GM11168 (cell line): ENCODE measurements at regions not wholly inside any gene's neighbourhood (a gene's known extent, or its start where the extent isn't known, plus 50 kb on each side); places are given as distances from the start of the nearest gene placed in this dataset.

Experiments used
- in situ Hi-C: fragments of 300-500 bp; cut with MboI; formaldehyde crosslinking; loops from one replicate; pipeline ENCODE4 v1.12.0; 2022; ENCODE audit warnings: low sequenced_read_pairs; ENCODE audit not compliant: unreplicated experiment

DNA sequence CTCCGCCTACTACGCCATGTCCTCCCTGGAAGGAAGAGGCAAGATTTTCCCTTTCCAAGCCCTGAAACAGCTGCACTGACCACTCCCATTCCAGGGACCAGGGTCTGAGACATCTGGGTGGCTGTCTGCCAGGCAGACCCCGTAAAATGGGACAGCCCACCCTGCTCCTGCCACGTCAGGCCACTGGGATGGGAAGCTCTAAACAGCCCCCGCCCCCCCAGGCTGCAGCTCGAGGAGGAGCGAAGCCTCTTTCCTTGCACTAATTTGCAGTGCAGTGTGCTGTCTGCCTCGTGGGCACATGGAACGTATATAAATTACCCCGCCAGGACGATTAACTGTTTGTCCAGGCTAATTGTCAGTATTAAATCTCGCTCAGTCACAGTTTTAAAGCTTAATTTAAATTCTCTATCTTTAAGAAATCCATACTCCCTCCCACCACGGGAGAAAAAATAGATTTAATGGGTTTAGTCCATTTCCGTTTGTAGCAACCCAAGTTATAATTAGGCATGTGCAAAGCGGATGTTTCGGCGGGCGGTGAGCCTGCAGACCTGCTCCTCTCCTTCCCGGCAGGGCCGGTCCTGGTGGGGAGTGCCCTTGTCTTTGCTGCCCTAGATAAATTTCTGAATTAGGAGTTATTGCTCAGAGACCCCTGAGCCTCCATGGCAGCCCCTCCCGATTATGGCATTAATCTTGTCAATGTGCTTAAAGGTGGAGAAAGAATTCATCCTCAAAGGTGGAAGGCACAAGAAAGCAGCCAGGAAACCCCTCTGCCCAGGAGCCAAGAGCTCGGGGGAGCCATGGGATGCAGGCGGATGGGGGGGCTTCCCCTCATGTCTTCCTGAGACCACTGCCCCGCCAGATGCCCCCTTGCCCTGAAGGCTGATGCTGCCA lies 268.0 kb upstream of the TNRC6C start:
- in situ Hi-C loops: no loop called here

DNA sequence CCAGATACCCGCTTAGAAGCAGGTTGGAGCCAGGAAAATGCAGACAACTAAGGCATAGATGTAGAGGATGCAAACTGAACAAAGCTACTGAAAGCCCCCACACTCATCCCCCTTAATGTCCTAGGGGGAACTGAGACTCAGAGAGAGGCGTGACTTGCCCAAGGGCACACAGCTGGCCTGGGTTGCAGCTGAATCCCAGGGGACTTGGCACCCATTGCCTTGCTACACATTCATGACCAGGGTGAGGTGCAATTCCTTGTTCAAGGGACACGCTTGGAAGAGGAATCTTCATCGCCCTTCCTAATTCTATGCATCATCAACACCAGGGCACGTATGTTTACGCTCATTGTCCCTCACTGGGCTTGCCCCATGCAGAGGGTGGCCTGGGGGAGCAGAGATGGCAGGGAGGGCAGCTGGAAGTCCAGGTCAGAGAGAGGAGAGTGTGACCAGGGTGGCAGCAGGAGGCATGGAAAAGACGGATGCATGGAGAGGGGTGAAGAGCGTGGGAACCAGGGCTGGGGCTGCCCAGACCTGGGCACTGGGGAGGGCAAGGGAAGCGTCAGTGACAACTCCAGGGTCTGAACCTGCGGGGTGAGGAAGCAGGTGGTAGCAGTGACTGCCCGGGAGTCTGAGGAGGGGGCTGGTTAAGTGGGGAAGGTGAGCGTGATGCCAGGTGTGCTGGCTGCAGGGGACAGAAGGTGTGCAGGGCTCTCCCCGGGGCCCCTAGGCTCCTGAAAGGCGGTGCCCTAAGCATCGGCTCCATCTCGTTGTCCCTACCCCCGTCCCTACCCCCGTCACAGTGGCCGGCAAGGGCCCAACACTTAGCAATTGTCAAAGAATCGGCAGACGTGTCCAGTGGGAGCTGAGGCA lies 267.1 kb upstream of the TNRC6C start:
- in situ Hi-C loops: no loop called here

DNA sequence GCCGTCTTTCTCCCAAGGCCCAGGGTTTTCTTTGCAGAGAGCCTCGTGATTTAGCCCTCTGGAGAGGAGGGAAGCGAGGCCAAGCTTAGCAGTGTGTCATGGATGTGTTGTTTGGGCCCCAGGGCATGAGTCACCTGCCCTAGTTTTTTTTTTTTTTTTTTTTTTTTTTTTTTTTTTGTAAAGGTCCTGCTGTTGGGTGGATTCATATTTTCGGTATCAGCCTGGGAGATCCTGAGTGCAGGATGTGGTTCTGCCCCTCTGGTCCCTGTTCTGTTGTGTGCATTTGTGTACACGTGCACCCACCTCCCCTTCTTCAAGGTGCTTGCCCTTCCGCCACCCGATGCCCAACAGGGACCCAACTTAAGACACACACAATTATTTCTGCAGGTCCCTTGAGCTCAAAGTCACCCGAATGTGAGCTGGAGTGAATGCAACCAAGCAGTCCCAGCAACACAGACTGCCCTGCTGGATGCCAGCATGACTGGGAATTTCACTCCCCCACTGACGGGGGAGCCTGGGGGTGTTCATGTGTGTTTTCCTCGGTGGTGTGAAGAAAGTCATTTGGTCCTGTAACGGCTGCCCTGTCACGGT lies 265.8 kb upstream of the TNRC6C start:
- in situ Hi-C loops: no loop called here

DNA sequence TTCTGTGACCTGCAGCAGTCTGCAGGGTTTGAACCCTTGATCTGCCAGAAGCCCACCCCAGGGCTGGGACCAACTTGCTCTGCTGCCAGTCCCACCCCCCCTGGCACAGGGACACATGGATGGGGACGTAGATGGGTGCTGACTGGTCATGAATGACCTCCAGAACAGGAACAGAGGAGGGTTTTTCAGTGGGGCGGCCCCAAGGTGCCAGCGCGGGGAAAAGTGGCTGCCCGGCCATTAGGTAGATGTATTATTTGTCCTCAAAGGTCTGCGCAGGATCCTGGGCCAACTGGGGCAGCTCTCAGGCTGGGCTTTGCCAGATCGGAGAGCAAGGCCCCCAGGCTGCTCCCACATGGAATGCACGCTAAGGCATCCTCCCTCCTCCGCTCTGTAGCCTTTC lies 265.2 kb upstream of the TNRC6C start:
- in situ Hi-C loops: no loop called here

DNA sequence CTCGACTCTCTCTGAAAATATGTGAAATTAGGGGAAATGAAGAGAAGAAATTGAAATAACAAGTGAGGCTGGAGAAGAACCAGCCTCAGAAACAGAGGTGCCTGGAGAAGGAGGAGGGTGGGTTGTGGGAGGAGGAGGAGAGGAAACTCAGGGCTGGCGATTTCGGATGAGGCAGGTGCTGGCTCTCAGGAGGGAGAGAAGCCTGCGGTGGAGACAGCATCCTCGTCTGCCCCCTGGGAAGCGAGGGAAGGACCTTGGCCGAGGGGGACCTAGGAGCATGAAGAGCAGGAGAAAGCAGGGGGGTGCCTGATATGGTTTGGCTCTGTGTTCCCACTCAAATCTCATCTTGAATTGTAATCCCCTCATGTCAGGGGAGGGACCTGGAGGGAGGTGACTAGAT lies 264.7 kb upstream of the TNRC6C start:
- in situ Hi-C loops: no loop called here

DNA sequence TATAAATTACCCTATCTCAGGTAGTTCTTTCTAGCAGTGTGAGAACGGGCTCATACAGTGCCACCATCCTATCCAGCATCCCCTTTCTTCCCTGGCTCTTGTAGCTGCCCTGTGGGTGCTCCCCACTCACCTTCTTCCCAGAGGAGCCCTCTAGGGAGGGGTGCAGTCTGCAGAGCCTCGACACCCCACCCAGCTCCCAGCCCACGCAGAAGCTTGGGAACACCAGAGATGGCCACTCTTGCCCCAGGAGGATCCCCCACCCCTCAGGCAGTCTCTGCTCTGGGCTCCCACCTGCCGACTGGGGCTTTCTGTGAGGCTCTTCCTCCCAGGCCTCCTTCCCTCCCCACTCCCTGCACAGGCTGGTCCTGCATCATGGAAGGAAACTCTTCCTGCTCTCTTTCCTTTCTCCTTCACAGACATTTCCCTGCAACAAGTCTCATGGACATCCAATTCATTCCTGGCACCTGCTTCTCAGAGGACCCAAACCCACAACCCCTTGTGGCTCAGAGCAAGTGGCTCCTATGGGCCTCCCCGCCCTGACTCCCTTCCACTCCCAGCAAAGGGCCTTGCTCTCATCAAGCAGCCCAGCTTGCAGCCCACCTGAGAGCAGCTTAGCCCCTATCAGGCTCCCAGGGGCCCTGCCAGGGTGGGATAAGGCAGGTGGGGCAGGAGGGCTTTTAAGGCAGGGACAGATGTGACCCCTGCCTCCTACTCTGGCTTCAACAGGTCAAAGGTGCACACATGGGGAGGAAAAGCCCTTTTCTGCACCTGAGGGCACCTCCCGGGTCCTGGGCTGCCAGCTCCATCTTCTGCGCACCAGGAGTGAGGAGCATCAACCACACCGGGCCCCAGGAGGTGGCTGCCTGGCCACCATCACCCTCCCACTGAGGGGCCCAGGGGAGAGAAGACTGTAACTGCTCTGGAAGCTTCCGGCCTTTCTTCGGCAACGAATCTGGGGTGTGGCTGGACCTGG lies 263.8 kb upstream of the TNRC6C start:
- in situ Hi-C loops: no loop called here

DNA sequence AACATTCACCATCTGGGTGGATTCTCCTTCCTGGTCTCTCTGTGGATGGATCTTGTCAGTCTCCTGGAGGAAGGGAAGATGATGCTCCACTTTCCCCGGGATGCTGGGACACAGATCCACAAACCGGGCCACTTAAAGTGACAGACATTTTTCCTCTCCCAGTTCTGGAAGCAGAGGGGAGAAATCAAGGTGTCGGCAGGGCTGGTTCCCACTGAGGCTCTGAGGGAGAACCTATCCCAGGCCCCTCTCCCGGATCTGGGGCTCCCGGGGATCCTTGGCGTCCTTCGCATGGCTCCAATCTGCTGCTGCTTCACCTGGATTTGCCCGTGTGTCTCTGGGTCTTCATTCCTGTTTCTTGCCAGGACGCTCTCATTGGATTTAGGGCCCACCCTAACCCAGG lies 263.1 kb upstream of the TNRC6C start:
- in situ Hi-C loops: no loop called here

DNA sequence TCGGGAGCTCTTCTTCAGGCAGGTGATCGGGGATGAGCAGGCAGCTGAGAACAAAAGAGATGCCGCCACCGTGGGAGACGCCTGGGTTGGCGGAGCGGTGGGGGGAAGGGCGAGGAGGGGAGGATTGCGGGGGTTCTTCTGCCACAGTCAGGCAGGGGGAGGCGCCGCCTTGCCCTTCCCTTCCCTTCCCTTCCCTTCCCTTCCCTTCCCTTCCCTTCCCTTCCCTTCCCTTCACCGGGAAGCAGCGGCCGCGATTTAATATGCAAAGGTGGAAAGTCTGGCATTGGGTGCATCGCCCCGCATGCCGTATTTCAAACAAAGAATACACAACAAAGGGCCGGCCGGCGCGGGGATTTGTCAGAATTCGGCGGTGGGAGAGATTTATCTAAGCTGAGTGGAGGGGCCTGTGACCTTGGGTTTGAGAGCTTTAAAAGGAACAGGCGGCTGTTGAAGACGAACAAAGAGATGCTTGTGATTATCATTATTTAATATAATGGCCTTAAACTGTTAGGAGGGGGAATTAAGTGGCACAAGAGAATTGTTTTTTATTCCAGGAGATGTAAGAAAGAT lies 262.3 kb upstream of the TNRC6C start:
- in situ Hi-C loops: no loop called here

DNA sequence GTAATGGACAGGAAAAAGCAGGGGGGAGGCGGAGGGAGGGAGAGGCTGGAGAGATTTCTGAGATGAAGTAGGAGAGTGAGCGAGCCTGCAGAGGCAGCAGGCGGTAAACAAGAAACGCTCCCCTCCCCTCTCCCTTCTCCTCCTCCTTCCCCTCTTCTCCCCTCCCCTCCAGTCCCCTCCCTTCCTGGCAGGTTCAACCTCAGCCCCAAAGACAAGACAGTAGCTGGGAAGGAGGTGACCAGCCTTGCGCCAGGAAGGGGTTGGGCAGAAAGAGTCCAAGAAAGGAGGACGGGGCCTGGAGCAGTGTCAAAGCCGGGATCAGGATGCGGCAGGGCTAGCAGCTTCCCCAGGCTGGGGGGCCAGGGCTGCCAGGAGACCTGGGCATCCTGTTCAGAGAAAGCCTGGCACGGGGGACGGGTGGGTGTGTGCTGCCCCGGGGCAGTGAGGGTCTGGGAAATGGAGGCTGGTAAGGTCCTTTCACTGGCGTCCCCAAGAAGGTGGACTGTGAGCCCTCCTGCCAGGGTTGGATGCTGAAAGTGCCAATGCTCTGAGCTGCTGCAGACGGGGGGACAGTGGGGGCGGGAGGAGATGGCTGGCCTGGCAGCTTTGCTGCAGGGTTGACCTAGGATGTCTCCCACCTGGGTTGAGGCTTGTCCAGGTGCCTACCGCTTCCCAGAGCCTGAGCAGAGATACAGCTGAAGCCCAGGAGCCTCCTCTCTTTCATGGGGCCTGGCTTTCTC lies 261.6 kb upstream of the TNRC6C start:
- in situ Hi-C loops: no loop called here

DNA sequence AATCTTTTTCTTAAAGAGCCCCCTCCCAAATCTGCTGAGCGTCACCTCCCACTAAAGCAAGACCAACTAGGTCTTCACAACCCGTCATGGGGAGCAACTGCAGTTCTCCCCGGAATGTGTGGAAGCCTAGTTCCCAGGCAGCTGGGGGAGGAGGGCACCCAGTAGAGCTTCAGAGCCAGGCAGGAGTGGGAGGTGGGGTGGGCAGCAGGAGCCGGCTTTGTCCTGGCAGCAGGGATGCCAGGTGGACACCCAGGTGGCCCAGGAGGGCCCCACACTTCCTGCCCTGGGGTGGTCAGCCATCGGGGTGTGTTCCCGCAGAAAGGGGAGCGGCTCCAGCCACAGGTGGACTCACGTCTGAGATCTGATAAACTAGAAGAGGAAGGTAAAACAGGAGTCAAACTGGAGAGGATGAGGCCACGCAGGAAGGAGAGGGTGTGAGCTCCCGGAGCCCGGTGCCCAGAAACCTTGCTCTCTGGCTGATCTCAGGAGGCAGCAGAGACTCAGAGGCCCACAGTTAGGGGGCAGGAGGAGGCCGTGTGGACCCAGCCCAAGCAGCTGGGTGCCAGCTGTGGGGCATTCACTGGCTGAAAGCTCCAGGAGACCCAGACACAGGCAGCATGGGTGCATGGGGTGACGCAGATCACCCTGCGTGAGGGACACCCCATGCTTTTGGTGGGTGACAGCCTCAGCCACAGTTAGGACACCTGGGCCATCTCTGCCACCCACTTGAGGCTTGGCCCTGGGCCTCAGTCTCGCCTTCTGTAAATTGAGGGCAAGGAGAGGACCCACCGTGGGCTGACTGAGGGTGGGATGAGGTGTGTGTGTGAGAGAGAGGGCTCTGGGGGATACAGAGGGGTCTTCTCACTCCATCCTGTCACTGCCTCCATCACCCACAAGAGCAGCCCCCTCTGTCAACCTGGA lies 260.8 kb upstream of the TNRC6C start:
- in situ Hi-C loops: no loop called here

DNA sequence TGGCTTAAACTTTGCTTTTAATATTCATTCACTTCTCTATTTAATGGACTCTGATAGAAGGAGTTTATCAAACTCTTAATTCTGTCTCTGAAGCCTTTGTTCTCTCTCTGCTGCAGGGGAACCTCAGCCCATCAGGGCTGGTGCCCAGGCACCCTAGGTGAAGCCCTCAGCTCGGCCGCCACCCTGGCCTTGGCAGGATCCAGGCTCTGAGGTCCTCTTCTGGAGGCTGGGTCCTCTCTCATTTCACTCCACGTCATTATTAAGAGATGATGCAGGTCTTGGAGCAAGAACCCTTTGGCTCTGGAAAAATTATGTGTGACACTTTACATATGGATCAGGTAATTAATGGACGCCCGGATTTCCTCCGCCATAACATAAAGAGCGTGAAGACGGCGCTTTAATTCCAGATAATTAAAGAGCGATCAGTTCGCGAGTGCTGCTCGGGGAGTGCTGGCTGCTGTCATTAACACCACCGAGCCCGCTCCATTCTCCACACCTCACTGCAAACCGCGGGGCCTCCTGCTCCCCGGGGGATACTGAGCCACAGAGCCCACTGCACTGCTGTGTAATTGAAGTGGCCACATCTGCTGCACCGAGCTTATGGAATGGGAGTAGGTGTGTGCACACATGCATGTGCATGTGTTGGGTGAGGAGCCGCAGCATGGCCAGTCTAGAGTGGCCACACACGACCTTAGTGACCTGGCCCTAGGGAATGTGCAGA lies 259.4 kb upstream of the TNRC6C start:
- in situ Hi-C loops: no loop called here

DNA sequence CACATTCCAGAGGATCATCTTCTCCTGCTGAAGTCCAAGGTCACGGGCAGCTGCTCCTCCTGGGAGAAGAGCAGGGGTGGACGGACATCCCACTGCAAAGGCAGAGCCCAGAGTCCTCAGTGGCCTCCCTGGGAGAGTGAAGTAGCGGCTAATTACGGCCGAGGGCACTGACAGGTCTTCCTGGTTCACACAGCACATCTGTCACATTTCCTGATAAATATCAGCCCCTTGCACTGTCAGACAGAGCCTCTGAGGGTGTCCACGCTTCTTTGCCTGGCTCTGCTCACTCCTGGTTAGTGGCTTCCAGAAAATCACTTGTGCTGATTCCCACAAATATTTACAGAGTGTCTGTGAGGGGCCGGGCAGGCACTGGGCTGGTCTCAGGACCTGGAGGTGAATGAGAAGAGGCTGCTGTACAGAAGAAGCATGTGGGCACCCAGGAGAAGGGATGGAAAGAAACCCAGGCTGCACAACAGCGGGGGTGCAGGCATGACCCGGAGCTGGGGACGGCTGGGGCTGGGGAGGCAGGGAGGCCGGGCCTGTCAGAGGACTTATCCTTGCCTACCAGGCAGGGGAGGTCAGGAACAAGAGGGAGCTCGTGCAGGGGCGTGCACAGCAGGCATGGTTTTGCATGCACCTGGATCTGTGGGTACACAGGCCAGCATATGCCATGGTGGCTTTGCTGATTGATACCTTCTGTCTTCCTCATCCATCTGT lies 258.2 kb upstream of the TNRC6C start:
- in situ Hi-C loops: no loop called here

DNA sequence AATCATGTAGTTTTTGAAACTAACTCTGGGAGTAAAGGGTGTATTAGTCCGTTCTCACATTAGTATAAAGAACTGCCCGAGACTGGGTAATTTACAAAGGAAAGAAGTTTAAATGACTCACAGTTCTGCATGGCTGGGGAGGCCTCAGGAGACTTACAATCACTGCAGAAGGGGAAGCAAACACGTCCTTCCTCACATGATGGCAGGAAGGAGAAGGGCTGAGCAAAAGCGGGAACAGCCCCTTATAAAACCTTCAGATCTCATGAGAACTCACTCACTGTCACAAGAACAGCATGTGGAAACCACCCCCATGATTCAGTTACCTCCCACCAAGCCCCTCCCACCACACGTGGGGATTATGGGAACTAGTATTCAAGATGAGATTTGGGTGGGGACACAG lies 256.5 kb upstream of the TNRC6C start:
- in situ Hi-C loops: no loop called here

DNA sequence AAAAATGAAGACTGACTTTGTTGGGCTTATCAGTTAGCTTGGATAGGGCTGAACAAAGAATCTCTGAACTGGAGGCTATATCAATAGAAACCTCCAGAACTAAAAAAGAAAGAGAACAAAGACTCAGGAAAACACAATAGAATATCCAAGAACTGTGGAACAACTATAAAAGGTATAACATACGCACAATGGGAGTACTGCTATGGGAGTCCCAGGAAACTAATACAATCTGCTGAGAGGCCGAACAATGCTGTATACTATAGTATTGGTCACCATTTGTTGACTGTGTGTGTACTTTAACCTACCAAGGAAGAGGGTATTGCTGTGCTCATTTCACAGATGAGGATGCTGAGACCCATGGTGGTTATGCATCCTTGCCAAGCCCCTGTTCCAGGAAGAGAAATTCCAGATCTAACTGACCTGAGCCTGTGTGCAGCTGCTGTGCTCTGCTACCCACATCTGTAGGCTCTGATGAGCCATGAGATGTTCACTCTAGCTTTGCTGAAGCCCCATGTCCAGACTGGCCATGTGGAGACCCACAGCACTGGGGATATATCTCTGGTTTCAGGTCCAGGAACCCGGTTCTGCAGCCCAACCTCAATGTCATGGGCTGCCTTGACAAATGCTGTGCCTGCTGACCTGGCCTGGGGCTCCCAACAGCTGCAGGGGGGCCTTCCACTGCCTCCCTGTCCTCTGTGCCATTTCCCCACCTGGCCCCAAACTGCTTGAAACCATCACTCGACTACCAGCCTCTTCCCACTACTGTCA lies 254.3 kb upstream of the TNRC6C start:
- in situ Hi-C loops: no loop called here

DNA sequence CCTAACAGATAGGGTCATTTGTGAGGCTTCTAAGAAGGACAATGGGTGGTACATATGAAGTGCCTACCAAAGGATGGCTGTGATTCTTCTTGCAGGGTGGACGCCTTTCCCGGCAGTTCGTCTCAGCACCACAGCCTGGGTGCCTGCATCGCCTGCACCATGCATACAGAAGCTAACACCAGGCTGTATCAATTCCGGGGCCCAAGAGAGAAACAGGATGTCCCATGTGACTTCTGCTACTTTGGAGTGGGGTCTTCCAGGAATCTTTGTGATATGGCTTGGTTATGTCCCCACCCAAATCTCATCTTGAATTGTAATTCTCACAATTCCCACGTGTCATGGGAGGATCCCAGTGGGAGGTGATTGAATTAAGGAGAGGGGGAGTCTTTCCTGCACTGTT lies 251.6 kb upstream of the TNRC6C start:
- in situ Hi-C loops: no loop called here

DNA sequence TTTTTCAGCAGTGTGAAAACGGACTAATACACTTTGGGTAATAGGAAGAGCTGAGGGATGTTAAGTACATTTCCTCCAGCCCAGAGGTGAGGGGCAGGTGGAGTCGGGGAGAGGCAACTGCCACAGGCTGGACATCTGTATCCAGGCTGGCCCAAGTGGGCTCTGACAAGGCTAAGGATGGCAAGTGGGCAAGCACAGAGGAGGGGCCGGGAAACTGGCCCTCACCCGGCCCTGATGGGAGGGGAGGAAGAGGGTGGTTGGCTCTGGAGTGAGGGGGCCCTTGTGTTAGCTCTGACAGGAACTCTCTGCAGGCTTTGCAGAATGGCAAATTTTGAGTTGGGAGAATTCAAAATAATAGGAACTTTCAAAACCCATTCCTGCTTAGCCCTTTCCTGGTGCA lies 251.0 kb upstream of the TNRC6C start:
- in situ Hi-C loops: no loop called here
